GM19324 (cell line): ENCODE measurements at regions not wholly inside any gene's neighbourhood (a gene's known extent, or its start where the extent isn't known, plus 50 kb on each side); places are given as distances from the start of the nearest gene placed in this dataset.

Experiments used
- ATAC-seq: cut with Tn5 transposase; IDR thresholded peaks from one replicate; pipeline ENCODE4 v1.9.1; 2021; ENCODE audit warnings: mild to moderate bottlenecking, moderate library complexity; ENCODE audit not compliant: unreplicated experiment, low FRiP score

- ATAC-seq, result no peak
These were observed 601.7 kb upstream of the ARID1B start for GRCh38 chr6:156175433-156175832.

GRCh38 chr6:156174031-156174890, 602.9 kb upstream of the ARID1B start:
- no peak for ATAC-seq

GRCh38 chr6:156169371-156169770, 607.8 kb upstream of the ARID1B start:
- ATAC-seq, result no peak

- ATAC-seq, result no peak
These were observed 609.5 kb upstream of the ARID1B start for GRCh38 chr6:156167625-156168071.

DNA sequence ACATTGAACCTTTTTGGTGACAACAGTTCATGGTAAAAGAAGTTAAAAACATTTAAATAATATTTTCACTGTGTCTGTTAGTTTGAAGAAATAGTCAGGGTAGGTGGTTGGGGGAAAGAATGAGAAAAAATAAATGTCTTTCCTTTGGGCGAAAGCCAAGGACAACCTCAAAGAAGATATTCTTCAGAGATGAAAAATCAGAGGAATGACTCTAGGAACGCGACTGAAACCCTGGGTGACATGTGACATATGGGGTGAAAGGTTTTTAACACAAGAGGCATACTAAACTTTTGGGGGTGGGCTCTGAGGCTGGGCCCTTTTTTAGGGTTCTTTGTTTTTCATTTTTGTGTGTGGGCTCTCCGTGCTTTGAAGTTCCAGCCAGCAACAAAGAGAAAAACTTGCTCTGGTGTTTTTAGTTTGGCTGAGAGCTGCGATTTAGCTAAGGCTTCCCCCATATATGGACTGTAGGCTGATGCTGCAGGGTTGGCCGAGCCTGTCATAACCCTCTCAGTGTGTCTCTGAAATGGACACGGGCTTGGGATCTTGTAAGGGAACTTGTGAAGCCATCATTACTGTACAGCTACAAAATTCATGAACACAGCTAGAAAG, 610.1 kb upstream of the ARID1B start:
- no peak for ATAC-seq

DNA sequence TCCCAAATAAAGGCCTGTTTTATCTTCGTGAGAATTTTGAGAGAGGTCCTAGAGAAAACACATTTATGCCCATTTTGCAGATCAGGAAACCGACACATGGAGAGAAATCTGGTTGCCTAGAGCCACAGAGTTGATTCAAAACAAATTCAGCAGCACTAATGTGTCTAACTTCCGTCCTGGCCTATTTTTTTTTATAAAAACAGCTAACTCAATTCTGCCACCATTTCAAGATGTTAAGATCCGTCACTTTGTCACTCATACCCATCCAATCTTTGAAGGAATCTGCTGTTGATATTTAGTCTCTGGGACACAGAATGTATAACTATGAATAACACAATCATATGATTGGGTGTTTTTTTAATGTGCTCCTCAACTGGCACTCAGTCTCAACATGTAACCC, 611.1 kb upstream of the ARID1B start:
- ATAC-seq, result no peak

DNA sequence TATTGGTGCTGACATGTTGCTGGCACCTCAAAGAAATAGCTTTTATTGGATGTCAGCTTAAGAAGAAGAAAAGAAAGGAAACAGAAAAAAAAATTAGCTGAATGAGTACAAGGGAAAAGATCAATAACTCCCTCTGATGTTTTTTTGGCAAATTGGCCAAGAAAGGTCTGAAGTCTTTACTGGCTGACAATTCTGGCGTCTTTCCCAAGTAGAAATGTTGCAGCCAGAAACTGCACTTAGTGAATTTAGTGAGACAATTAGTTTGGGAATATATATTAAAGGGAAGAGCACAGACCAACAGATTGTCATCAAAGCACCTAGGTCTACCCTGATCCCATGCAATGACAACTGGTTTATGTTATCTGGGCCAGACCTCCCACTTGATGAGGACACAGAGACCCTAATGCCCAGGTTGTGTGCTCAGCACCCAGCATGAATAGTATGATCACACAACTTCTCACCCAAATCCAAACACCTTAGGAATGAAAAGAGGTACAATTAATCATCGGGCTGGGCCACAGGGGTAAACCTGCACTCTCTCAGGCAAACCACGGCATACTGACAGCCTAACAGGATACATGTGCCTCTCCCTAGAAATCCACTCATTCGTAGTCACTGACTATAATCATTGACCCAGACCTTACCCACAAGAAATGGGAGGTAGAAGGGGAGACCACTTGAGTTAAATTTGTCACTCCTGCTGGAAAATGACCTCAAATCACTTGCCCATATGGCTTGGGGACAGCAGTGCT, 612.3 kb upstream of the ARID1B start:
- no peak for ATAC-seq

GRCh38 chr6:156163311-156163710, 613.9 kb upstream of the ARID1B start:
- no peak for ATAC-seq

GRCh38 chr6:156161471-156161870, 615.7 kb upstream of the ARID1B start:
- no peak for ATAC-seq

GRCh38 chr6:156160795-156161165, 616.4 kb upstream of the ARID1B start:
- ATAC-seq, result no peak

- no peak for ATAC-seq
These were observed 617.0 kb upstream of the ARID1B start for GRCh38 chr6:156160007-156160794.

DNA sequence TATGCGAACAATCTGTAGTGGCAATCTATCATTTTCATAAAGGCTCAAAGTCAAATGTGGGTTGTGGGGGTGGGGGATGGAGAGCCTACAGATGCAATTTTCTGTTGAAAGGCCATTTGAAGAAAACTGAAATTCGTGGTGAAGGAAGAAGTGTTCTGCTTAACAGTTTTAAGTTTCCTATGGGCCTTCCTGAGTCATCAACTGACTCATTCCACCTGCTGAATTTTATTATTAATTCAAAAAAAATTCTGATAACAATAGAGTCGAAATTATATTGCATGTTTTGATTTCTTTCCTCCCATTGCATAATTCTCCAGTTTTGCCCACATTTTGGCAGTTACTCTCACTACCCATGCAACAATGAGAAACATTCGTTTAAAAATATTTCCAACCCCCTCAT, 622.3 kb upstream of the ARID1B start:
- no peak for ATAC-seq

GRCh38 chr6:156150391-156150790, 626.8 kb upstream of the ARID1B start:
- no peak for ATAC-seq

GRCh38 chr6:156146891-156147290, 630.3 kb upstream of the ARID1B start:
- ATAC-seq, result no peak

DNA sequence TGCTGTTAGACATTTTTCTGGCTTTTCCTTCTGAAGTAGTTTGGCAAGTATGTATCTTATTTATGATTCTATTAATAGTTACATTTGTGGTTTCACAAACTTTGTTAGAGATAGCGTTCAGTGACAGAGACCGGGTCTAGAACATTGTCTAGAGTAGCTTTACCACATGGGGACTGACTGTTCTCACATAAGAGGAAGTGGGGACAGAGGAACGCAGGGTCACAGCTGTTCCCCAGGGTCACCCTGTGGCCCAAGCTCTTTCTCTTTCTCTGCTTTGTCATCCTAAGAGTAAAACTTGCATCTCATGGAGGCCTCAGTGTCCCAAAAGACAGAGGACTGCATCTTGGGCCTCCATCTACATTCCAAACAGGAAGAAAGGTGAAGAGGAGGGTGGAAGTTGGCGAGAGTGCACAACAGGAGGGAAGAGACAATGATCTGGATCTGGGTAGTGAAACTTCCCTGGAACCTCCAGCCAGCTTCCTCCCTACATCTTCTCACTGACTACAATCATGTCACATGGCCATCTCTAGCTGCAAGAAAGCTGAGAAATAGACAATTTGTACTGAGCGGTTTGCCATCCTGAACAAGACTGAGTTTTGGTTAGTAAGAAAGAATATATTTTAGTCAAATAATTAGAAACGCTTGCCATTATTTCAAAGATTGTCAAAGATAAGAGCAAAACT, 645.8 kb upstream of the ARID1B start:
- no peak for ATAC-seq

DNA sequence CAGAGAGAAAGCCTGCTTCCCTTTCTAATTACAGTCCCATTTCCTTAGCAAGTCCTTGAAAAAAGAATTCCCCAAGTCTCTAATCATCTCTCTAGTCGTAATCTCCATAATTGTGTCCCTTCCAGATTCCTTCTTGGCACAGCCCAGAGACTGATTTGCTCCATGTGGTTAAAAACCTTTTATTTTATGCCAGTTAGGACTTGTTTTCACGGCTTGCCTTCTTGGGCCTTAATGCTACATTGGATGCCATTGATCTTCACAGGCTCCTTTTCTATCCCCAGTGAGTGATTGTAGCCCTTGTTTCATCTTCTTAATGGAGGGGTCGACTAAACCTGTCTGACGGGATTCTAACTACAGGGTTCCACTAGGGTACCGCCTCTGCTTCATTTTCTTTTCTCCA, 650.6 kb upstream of the ARID1B start:
- ATAC-seq, result no peak

DNA sequence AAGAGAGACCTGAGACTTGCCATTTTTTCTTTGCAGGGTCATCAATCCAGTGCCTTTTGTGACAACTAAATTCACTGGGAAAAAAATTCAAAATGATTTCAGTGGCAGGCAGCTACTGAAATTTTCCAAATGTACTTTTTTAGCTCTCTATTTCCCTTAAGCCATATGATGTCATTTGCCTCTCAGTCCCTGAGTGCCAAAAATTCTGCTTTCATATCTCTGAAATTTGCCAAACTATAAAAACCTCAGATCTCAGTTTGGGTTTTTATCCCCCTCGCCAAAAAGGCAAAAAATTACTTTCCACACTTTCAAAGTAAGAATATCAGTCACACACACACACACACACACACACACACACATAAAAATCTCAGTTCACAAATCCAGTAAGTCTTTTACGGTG, 651.3 kb upstream of the ARID1B start:
- no peak for ATAC-seq

- ATAC-seq, result no peak
These were observed 653.4 kb upstream of the ARID1B start for GRCh38 chr6:156123731-156124130.

- ATAC-seq, result no peak
These were observed 655.2 kb upstream of the ARID1B start for GRCh38 chr6:156121973-156122372.

DNA sequence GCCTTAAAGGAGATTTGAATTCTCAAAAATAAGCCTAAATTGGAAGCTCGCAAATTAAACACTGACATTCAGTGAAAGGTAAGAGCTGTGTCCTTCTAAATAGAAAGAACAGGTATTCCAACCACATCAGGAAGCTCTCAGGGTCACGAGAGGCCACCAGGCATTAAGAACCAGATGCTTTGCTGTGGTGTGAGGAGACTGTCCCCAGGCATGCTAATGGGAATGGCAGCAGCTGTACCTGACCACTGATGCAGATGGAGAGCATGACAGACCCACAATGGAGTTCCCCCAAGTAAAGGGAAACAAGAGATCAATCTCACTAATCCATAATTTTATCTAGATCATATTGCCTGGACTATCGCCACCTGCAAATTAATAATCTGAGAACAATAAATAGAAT, 658.9 kb upstream of the NOX3 start:
- no peak for ATAC-seq
